HCT116 (cell line): ENCODE measurements at regions not wholly inside any gene's neighbourhood (a gene's known extent, or its start where the extent isn't known, plus 50 kb on each side); places are given as distances from the start of the nearest gene placed in this dataset.

Experiments used
- ATAC-seq: fragments of 200-7000 bp; cut with Tn5 transposase; 2 replicates; pipeline ENCODE4 v1.9.1; 2020; ENCODE audit warnings: mild to moderate bottlenecking, moderate library complexity
- BruUV-seq: library from RNA; stranded (reverse); fragments of 400-500 nt; replicated peaks from 2 replicates; lab custom pipeline; 2021; lab: Mats Ljungman, UMichigan
- CTCF ChIA-PET: fragments of 300-600 bp; sonication (Branson Sonifier 250); formaldehyde crosslinking; loops from one replicate; lab custom pipeline; 2021; ENCODE audit warnings: antibody characterized with exemption; lab: Charles Lee
- POLR2A ChIA-PET: fragments of 300-600, 350-600 bp; sonication (Branson Sonifier 250); formaldehyde crosslinking; loops from one replicate; lab custom pipeline; 2021; ENCODE audit warnings: antibody characterized with exemption; lab: Charles Lee
- RAD21 ChIA-PET, 2 experiments: fragments of 300-600 bp; sonication (Branson Sonifier 250); formaldehyde crosslinking; loops; one replicate each; lab custom pipeline; 2023; ENCODE audit warnings: low total read pairs in 2 of 2; ENCODE audit not compliant: uncharacterized antibody in 2 of 2, unreplicated experiment in 2 of 2, low non-redundant PET in 1 of 2; lab: Charles Lee
- DNase-seq: peaks from one replicate; pipeline ENCODE4 v3.0.0-alpha.2; 2010; ENCODE audit warnings: low read depth, low spot score
- H2AFZ ChIP-seq: fragments of 200-600 bp; shearing (Covaris generic), sonication (generic); 2 replicates; pipeline ENCODE4 v1.6.1; 2017; ENCODE audit warnings: low read depth, mixed run types, mixed read lengths, antibody characterized with exemption, low read length; ENCODE audit not compliant: poor library complexity, severe bottlenecking
- H3K27ac ChIP-seq: 2 replicates; pipeline ENCODE4 v1.5.1; 2012; ENCODE audit warnings: low read depth, low read length
- H3K27me3 ChIP-seq: fragments of 200-600 bp; sonication (generic); 2 replicates; pipeline ENCODE4 v1.6.1; 2016; ENCODE audit warnings: mixed run types, low read length, mixed read lengths; ENCODE audit not compliant: insufficient read depth
- H3K36me3 ChIP-seq, 2 experiments: fragments of 200-500 bp in 1 of 2; fragments of 200-600 bp in 1 of 2; sonication (Bioruptor generic) in 1 of 2; sonication (generic) in 1 of 2; 2 replicates each; pipeline versions ENCODE4 v1.5.1 to v1.6.1; 2014 to 2016; ENCODE audit warnings: low read length in 2 of 2, inconsistent platforms in 1 of 2, mixed read lengths in 1 of 2, mixed run types in 1 of 2; ENCODE audit not compliant: insufficient read depth in 2 of 2, control insufficient read depth in 1 of 2
- H3K4me1 ChIP-seq, 2 experiments: fragments of 200-600 bp in 1 of 2; sonication (generic) in 1 of 2; 2 replicates each; pipeline versions ENCODE4 v1.5.1 to v1.6.1; 2012 to 2017; ENCODE audit warnings: low read length in 2 of 2, inconsistent platforms in 1 of 2, mild to moderate bottlenecking in 1 of 2, mixed read lengths in 1 of 2, mixed run types in 1 of 2, moderate library complexity in 1 of 2; ENCODE audit not compliant: insufficient read depth in 2 of 2, control insufficient read depth in 1 of 2
- H3K4me2 ChIP-seq: fragments of 200-600 bp; sonication (generic); 2 replicates; pipeline ENCODE4 v1.6.1; 2017; ENCODE audit warnings: mixed run types, low read length, mixed read lengths
- H3K4me3 ChIP-seq, 2 experiments: fragments of 200-600 bp in 1 of 2; sonication (generic) in 1 of 2; replicated peaks in 1 of 2; 2 replicates each; pipeline ENCODE4 v1.5.1; 2011 to 2016; ENCODE audit warnings: low read length in 2 of 2, control low read depth in 1 of 2, low read depth in 1 of 2, mild to moderate bottlenecking in 1 of 2, mixed read lengths in 1 of 2, mixed run types in 1 of 2
- H3K79me2 ChIP-seq: fragments of 200-600 bp; sonication (generic); 2 replicates; pipeline ENCODE4 v1.6.1; 2017; ENCODE audit warnings: mild to moderate bottlenecking, mixed run types, low read length, moderate library complexity, mixed read lengths; ENCODE audit not compliant: insufficient read depth
- H3K9ac ChIP-seq: fragments of 200-600 bp; sonication (generic); 2 replicates; pipeline ENCODE4 v1.6.1; 2016; ENCODE audit warnings: low read length, mixed read lengths
- H3K9me2 ChIP-seq: fragments of 200-600 bp; sonication (generic), shearing (Covaris generic); 2 replicates; pipeline ENCODE4 v1.6.1; 2017; ENCODE audit warnings: mixed run types, mild to moderate bottlenecking, moderate library complexity; ENCODE audit not compliant: insufficient read depth
- H3K9me3 ChIP-seq, 2 experiments: fragments of 200-500 bp in 1 of 2; fragments of 200-600 bp in 1 of 2; sonication (Bioruptor generic) in 1 of 2; sonication (generic) in 1 of 2; 2 replicates each; pipeline ENCODE4 v1.6.1; 2014 to 2017; ENCODE audit warnings: low read length in 2 of 2, mixed read lengths in 2 of 2, inconsistent platforms in 1 of 2, low read depth in 1 of 2, mild to moderate bottlenecking in 1 of 2, mixed run types in 1 of 2, moderate library complexity in 1 of 2; ENCODE audit not compliant: control insufficient read depth in 1 of 2, insufficient read depth in 1 of 2
- H4K20me1 ChIP-seq: fragments of 200-600 bp; sonication (generic), shearing (Covaris generic); 2 replicates; pipeline ENCODE4 v1.6.1; 2017; ENCODE audit warnings: mixed run types, mild to moderate bottlenecking, moderate library complexity; ENCODE audit not compliant: insufficient read depth
- CEBPB ChIP-seq: IDR thresholded peaks from 2 replicates; pipeline ENCODE4 v1.6.1; 2012; ENCODE audit warnings: low read depth
- CTCF ChIP-seq, 3 experiments: fragments of 200-600 bp in 1 of 3; sonication (generic) in 1 of 3; IDR thresholded peaks in 2 of 3; conservative IDR thresholded peaks in 1 of 3; 2 replicates each; pipeline ENCODE4 v1.5.1; 2012 to 2017; ENCODE audit warnings: low read depth in 2 of 3, low read length in 2 of 3, antibody characterized with exemption in 1 of 3, borderline replicate concordance in 1 of 3, control low read depth in 1 of 3, mild to moderate bottlenecking in 1 of 3, mixed read lengths in 1 of 3, mixed run types in 1 of 3, moderate library complexity in 1 of 3; ENCODE audit not compliant: insufficient read depth in 1 of 3
- EGR1 ChIP-seq: IDR thresholded peaks from 2 replicates; pipeline ENCODE4 v1.6.1; 2012; ENCODE audit warnings: low read depth
- EZH2phosphoT487 ChIP-seq: fragments of 200-600 bp; IDR thresholded peaks from 2 replicates; pipeline ENCODE4 v1.6.1; 2018; ENCODE audit warnings: antibody characterized with exemption, borderline replicate concordance
- JUND ChIP-seq: IDR thresholded peaks from 2 replicates; pipeline ENCODE4 v1.6.1; 2012
- POLR2AphosphoS5 ChIP-seq: IDR thresholded peaks from 2 replicates; pipeline ENCODE4 v1.6.1; 2011; ENCODE audit warnings: mild to moderate bottlenecking, low read depth, low read length, moderate library complexity
- SIN3A ChIP-seq: IDR thresholded peaks from 2 replicates; pipeline ENCODE4 v1.6.1; 2012; ENCODE audit warnings: low read depth
- SRF ChIP-seq: IDR thresholded peaks from 2 replicates; pipeline ENCODE4 v1.6.1; 2012; ENCODE audit warnings: low read depth
- ZFX ChIP-seq: fragments of 450-650 bp; IDR thresholded peaks from 2 replicates; pipeline ENCODE4 v1.6.1; 2017
- ZNF274 ChIP-seq: fragments of 200-500 bp; sonication (Bioruptor generic); IDR thresholded peaks from 2 replicates; pipeline ENCODE4 v1.6.1; 2014; ENCODE audit warnings: mild to moderate bottlenecking, low read depth, low read length, inconsistent platforms
- intact Hi-C: fragments of 100-400 bp; cut with micrococcal nuclease; formaldehyde crosslinking; loops from 2 replicates; pipeline ENCODE4 v1.10.0; 2022
- TF ChIP-seq, protein P1 (sequence below): IDR thresholded peaks from 2 replicates; pipeline ENCODE4 v1.6.1; 2012

DNA sequence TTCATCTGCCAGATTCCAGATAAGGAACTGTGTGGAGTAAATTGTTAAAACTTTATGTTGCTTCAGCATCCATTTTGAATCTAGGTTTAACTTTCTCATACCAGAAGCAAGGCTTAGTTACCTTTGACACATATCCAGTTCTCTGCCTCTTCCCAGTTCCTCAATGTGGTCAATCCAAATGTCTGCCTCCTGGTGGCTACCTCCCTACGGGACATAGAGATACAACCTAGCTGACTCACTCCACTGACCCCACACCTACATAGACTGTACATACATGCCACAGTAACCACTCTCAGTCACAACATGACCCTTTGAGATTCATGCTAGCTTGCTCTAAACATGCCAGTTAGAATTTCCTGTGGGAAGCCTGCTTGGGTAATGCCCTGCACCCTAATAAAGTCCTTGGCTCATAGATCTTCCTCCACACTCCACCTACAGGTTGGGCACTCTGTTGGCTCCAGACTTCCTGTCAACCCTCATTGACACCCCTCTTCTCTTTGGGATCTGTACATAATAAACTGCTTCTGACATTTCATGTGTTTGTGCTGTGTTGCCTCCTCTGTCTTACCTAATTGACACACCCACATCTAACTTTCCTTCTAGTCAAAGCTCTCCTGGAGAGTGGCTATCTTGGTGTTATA is 278.1 kb downstream of the HTR7 start (continued):
- 0 out of 2 replicates have a peak, but pooled peaks have one; percentile 29 for TF ChIP-seq SIN3A
- TF ChIP-seq, protein P1, sequence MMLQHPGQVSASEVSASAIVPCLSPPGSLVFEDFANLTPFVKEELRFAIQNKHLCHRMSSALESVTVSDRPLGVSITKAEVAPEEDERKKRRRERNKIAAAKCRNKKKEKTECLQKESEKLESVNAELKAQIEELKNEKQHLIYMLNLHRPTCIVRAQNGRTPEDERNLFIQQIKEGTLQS = no peak
- no peak for TF ChIP-seq EZH2phosphoT487

GRCh38 chr10:90583416-90583815 is 274.4 kb downstream of the HTR7 start:
- ATAC-seq (no peak), DNase-seq (no peak)
- Histone ChIP-seq H3K36me3 (no peaks in the 10 kb centered on the region; a peak in 1 of 4 replicates), H4K20me1 (no peaks in the 10 kb centered on the region), H3K4me1 (peaks cover 42 to 69% of the 10 kb centered on the region in 2 experiments), H3K27me3 (no peaks in the 10 kb centered on the region), H3K4me3 (no peak overlapping the region), H3K79me2 (no peaks in the 10 kb centered on the region), H3K27ac (no peak overlapping the region), H2AFZ (peak overlapping the region; percentile 18), H3K4me2 (no peak overlapping the region), H3K9me3 (no peaks in the 10 kb centered on the region), H3K9ac (no peak overlapping the region), H3K9me2 (no peaks in the 10 kb centered on the region)
- no TSS peak for BruUV-seq
- POLR2A ChIA-PET = no interaction called here
- RAD21 ChIA-PET = no interaction called here
- CTCF ChIA-PET = no interaction called here
- intact Hi-C loops = loop anchor here (5.0 kb wide), 1 partner anchor 1156 kb away; no protein-coding TSS in a partner anchor
- TF ChIP-seq ZNF274 (no peak), CEBPB (no peak), EGR1 (no peak), SRF (no peak), JUND (no peak), POLR2AphosphoS5 (no peak), CTCF (IDR thresholded peaks at IDR 0.05 in 2 of 3, conservative IDR thresholded peaks at IDR 0.05 in 1 of 3; ENCODE audit: borderline replicate concordance in 1 of 3, insufficient read depth in 1 of 3, low read depth in 2 of 3, low read length in 2 of 3) (no peak), ZFX (no peak)
